GM19395 (cell line): ENCODE measurements at regions not wholly inside any gene's neighbourhood (a gene's known extent, or its start where the extent isn't known, plus 50 kb on each side); places are given as distances from the start of the nearest gene placed in this dataset.

ENCODE experiments used
- ATAC-seq: cut with Tn5 transposase; IDR thresholded peaks from one replicate; pipeline ENCODE4 v1.9.1; 2021; ENCODE audit warnings: mild to moderate bottlenecking, moderate library complexity; ENCODE audit not compliant: unreplicated experiment

DNA sequence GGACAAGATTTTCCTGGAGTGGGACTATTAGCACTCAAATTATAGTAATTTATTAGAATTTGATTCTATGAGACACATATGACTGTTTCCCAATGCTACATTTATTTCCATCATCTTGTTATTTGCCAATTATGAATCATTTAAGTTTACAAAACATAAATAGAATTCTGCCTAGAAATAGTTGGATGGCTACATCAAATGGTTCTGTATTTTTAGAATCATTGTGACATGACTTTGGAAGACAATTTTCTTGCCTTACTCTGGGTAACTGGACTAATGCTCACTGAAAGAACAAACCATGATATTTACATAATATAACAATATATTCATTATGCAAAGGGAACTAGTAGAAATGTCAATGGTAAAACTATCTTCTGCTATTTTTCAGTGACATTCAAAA, 173.5 kb downstream of the ZIC1 start:
- ATAC-seq, result no peak

DNA sequence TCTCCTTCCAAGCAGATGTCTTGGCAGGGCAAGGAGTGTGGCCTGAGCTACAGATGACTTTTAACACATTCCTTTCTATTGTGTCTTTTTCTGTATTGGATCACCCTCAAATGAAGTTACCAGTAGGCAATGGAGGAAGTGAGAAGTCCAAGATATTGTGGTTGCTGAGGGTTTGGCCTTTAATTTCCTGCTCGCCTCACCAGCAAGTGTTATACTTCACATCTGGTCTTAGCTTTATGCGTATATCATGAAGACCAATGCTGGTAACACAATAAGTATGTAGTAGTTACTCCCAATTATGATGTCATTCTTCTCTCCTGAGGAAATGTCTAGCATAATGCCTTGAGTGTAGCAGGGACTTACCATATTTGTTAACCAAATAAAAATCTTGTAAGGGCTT, 179.9 kb downstream of the ZIC1 start:
- ATAC-seq, result no peak

DNA sequence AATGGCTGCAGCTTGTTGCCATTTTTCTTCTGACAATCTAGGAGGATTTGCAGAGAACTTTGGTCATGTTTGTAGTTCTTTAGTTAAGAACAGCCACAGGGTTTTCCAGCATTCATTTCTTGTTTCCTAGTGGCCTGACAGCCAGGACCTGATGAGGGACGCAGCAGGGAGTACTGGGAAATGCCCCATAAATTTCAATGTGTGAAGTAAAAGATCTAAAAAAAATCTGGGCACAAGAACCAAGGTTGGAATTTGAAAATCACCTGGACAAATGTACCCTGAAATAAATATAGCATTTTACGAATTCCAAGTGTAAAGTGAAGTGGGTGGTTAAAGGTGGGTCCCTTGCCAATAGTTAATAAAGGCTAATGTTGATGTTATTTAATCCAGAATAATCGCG, 195.0 kb downstream of the ZIC1 start:
- ATAC-seq, result no peak

DNA sequence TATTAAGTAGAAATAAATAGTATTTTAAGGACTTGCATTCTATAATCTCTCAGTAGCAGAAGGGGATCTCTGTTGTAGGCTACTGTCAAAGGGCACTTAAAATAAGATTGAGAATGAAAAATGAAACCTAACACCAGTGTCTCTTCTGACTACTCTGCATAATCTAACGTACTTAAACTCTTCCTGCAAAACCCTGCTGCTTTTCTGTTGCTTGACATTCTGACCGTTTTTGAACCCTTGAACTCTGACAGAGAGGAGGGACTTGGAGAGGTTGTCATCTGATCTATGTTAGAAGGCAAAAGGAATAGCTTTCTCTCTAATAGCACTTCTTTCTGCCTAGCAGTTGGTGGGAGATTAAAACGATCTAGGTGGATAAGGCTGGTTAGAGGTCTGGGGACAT, 204.6 kb downstream of the ZIC1 start:
- no peak for ATAC-seq

DNA sequence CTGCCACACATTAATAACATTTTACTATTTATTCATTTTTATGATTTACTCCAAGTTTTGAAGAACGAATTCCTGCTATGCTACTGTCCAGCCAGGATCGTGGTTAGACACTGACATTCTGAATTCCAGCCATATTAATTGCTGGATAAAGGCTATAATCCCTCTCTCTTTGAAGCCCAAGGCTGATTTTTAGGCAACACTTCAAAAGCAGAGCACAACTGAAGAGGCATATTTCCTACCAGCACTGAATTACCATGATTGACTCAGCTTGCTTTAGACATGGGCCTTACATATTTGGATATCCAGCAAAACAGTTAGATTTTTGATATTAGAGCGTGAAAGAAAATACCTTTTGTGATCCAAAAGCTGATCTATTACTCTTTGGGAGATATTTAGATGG, 205.0 kb downstream of the ZIC1 start:
- ATAC-seq, result no peak

DNA sequence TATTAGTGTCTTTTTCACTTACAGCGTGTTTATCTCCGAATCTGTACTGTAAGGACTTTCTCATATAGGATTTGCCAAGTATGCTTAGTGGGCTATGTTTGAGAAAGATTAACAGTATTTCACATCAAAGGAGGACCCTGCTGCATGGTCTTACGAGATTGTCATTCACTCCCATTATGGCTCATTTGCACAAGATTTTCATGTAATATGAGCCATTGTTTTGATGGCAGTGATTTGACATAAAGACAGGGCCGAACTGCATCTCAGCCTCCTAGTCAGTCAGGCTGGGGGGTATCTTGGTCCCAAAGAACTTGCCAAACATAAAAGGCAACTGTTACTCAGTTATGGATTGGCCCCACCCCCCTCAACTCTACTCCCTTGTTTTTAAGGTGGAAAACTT, 205.9 kb downstream of the ZIC1 start:
- no peak for ATAC-seq

DNA sequence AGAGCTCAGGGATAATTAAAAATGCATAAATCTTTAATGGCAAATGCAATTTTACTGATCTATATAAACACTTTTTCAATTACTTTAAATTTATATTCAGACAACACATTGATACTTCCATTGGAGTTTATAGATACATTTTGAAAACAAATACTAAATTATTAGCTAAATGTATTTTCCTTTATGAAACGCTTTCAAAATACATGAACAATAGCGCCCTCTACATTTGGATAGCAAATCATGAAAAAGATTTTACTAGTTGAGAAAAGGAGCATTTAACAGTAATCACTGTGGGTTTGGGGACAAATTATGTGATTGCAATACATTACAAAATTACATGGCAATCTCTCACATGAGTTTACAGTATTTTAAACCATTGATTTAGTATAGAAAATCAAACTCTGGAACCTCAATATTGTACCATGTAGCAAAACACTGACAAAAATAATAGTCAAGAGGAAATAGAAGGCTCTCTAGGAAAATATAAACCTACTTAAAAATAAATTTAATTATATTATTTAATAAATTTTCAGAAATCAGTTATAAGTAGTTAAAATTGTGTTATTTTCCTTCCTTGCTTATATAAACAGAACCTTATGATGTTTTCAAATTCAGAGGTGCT, 207.9 kb downstream of the ZIC1 start:
- ATAC-seq, result no peak

DNA sequence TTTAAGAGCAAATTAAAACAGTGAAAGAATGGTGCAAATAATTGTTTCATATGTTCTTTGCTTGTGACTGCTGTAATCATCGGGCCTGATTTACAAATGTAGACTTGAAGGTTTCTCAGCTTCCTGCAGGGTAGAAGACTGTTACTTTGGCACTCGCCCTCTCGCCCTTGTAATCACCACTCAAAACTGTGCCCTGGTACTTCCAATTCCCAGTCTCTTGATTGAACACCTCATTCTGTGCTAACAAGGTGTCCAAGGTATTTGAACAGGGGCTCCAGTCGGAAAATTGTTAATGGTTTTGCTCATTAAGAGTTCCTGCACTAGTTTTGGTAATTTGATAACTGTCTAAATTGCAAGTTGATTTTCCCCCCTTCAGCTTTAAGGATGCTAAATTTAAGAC, 209.5 kb downstream of the ZIC1 start:
- no peak for ATAC-seq

DNA sequence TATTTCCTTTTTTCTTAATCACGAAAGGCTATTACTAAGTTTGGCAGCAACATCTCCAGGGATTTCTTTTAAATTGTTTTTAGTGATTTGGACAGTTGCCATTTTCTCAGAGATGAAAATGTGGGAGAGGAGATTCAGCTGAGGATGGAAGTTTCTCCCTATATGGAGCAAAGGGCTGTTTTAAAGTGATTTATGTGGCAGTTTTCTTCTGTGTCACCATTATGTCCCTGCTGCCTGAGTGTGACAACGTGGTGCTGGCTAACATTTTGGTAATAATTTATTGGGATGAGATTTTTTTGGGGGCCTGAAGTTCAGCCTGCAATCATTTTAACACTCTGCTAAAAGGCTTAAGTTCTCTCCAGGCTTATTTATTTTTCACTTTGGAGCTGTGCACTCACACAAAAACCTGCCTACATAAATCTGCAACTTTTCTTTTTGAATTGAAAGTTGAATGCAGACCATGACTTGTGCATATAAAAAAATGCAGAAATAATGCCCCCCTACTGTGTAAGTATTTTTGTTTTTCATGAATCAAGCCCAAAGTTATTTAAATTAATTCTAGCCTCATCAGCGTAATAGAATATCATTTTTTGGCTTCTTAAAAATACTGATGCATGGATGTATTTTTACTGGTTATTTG, 210.9 kb downstream of the ZIC1 start:
- ATAC-seq, result no peak

DNA sequence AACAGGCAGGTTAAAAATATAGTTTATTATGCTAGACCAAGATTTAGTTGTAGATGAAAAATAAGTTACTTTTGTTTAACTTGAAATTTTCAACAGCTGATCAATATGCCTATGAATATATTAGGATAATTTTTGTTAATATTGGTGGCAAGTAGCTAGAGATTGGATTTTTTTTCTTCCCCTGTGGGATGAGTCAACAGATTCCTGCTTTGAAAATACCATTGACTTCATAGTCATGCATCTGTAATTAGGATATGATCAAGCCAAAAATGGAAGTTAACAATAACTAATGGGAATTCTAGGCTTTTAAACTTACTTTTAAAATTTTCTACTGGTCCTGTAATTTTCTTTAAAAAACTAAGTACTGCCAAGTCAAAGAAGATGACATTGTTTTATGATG, 211.7 kb downstream of the ZIC1 start:
- no peak for ATAC-seq

DNA sequence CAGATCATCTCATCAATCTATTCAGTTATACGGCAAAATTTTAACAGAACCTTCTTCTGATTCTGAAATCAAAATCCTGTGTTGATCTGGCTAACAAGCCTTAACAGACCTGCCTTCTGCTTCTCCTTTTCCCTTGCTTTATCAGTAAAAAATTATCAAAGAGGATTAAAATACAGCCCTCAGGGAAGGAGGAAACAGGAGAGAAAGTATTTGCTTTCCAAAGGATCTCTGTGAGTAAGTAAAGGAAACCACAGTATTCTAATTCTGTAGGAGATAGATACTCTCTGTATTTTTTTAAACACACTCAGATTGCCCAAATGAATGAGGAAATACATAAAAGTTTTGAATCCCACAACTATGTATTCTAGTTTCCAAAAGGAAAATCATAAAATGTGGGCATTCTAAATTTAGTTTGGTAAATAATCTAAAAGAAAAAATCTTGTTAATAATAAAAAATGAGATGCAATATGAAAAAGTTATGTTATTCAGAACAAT, 221.8 kb downstream of the ZIC1 start:
- ATAC-seq, result no peak

DNA sequence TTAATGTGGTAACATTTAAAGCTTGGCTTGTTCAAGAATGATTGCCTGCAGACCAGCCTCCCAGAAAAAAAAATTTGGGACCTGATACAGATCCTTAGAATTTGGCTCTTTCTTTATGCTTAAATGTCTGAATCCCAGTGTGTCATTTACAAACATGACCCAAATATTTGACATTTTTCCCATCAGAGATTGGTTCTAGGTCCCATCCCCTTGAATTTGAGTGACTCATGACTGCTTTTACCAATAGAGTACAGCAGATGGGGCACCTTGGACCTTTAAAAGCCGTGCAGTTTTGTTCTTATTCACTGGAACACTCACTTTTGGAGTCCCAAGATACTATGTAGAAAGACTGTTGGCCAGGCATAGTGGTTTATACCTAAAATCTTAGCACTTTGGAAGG, 231.6 kb downstream of the ZIC1 start:
- ATAC-seq, result no peak

DNA sequence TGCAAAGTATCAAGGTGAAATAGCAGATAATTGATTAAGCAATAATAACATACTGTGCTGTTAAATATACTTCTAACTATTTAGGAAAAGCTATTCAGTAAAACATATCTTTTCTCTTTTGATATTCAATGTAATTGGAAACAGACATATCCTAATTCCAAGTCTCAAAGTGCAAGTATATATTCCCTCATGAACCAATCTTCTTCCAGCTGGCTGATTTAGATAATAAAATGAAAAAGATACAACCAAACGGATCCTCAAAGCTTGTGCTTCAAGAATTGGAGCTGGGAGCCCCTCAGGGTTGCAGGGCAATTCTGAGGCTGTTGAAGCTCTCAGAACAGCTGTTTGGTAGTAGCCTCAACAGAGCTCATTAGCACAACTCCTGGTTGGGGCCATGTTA, 236.6 kb downstream of the ZIC1 start:
- no peak for ATAC-seq

DNA sequence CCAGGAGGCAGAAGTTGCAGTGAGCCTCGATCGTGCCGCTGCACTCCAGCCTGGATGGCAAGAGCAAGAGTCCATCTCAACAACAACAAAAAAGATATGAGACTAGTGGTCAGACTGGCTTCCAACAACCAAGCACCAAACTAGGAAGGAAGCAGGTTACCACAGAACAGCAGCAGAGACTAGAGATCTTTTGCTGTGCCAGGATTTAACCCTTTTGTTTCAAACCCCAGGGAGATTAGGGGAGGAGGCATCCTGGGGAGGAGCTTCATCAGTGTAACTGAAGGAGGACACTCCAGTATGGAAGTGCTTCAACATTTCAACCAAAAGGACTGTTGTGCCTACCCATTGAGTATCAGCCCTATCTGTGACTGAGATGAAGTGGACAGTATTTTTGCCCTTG, 240.3 kb downstream of the ZIC1 start:
- ATAC-seq, result no peak

DNA sequence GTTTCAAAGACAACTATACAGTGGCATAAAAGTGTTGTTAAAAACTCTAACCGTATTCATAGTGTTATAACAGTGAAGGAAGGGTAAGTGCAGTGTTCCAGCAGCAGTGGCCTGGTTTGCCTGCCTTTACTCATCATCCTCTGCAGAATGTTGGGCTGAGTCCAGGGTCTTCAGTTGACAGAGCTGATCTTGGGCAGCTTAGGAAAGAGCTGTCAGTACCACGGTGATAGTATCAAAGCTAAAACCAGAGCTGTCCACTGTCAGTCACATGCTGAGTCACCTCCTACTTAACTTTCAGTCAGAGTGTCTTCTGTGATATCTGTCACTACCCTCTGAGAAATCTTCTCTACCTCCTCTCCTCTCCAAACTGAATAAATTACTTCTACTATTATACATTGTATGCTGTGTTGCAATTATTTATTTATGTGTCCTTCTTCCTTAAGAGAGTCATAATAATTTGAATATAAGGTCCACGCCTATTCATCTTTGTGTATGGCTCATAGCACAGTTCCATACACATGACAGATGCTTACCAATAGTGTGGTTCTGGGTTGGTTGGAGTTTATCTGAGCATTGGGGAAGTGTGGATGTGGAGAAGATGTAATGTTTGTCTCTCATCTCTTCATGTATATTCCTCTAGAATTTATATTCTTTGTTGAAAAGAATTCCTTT, 242.1 kb downstream of the ZIC1 start:
- ATAC-seq, result no peak

DNA sequence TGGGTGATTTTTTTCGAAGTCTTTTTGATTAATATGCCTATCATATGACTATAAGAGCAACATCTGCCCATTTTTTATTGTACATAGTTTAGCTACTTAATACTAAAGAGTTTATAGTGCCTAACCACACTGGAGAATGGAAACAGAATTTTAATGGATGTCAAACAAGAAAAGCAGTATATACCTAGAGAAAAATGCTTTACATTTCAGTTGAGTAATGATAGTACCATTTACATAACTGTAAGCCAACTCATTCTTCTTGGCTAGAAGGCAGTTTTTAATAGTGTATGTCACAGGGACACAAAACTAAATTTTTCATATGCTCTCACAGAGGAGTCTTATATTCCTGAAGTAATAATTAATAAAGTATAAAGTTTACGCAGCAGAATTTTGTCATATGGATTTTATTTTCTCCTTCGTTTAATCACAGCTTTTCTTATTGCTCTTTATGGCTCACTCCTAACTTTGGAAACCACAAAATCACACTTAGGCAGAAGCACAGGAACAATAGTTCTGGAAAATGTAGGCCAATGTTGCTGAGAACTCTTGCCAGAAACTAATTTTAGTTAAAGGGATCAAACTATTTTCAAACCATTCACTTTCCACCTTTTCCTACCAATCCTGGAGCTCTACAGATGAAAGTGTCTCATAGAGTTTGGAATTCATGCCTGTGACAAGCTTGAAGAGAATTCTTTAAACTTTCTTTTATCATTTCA, 243.6 kb downstream of the ZIC1 start:
- no peak for ATAC-seq

DNA sequence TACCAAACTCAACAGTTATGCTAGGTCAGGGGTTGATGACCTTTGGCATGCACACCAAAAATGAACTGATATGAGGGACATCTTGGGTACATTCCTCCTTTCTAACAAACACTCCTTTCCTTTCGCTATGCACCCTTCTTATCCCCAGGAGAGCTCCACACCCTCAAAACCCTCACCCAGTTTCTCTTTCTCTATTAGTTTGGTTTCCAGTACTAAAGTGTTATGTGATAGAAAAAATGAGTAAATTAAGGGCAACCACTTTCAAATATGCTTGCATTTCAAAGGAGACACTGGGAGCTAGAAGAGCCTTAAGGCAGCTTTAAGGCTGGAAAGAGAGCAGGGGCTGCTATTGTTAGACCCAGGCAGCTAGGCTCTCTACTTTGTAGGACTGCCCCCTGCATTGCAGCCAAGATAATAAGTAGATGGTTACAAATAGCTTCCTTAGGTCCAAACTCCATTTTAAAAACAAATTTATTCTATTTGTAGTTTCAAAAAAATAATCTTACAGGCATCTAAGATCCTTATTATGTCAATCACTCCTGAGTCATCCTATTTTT, 244.3 kb downstream of the ZIC1 start:
- no peak for ATAC-seq

DNA sequence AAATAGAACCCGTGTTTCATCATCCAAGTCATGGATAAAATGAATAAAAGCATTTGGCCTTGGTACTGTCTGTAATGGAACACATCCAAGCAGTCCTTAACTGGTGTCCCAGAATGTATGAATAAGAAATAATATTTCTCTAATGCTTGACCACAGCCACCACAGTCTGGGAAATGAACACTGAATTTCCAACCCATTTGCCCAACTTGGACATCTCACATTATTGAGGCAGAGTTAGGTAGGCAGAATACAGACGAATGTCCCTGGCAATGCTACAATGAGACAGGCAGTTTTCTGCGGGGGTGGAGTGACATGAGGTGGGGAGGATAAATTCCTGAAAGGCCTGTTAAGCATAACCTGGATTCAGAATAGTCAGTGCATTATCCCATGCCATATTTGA, 245.7 kb downstream of the ZIC1 start:
- ATAC-seq, result no peak

DNA sequence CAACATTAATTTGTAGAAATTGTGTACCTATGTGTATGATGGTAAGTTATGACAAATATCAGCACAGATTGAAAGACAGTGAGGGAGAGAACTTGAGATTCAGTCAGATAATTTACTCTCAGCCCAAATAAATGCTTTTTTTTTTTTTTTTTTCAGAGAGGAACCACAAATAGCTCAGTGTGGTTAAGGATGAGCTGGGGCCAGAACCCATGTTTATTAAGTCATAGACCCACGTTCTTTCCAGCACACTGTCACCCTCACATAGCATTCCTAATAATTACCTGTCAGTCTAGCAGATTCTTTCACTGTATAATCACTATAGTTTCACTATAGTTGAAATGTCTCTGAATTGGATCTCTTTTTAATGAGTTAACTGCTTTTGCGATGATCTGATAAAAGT, 246.1 kb downstream of the ZIC1 start:
- ATAC-seq, result no peak

DNA sequence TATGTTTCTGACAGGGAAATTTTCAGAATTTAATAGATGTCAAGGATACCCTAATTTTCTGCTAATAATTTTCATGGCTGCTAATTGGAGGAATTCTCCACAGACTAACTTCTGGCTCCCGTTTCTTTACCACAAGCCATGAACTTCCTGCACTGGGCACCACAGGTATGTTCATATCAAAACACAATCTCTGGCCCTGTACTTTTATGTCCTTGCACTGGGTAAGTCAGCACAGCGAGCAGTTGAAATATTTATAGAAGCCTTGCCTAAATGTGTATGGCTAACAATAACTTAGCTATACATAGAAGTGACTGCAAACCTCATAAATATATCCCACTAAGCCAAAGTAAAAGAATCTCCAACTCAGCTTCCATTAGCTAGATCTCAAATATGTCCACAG, 246.9 kb downstream of the ZIC1 start:
- ATAC-seq, result no peak

DNA sequence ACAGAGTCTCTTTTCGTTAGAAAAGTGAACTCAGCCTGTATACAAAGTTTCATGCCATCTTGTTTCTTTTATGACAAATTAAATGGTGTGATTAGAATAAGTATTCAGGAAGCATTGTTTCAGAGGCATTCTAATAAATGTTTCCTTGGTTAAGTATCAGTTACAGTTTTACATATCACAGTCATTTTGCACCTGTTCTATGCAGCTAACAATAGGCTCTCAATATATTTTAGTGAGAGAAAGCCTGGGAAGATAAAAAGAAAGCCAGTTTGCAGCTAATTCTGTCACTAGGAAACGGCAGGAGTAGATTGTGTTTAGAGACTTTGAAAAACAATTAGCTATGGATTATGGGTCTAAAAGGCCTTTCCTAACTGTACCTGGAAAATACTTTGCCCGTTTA, 252.8 kb downstream of the ZIC1 start:
- ATAC-seq, result no peak

DNA sequence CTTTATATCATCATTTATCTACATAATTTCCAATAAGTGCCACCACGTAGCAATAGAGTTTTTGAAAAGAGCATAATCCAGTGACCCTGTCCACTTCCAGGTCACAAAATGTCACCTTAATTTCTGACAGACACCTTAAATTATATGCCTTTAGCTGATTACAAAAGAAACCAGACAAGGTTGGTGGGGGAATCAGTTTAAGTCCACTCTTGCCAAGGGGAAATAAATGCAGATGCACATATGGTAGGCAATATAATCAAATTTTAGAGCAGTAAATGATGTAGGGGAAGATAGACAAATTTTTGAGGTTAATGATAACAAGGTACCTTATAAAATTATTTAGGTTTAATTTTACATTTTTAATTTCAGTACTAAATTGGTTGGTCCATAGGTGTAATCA, 253.5 kb downstream of the ZIC1 start:
- no peak for ATAC-seq
